Heart left ventricle (tissue), 13 donors: ENCODE measurements at regions not wholly inside any gene's neighbourhood (a gene's known extent, or its start where the extent isn't known, plus 50 kb on each side); places are given as distances from the start of the nearest gene placed in this dataset.

Source experiments
- CTCF ChIP-seq, 12 donors: fragments of 200-600 bp; sonication (generic) in 4 of 12; IDR thresholded peaks; one replicate each; pipeline versions ENCODE4 v1.5.0 to v1.8.0; 2018 to 2022; ENCODE audit warnings: antibody characterized with exemption in 12 of 12, mild to moderate bottlenecking in 5 of 12
- POLR2A ChIP-seq, 2 donors: fragments of 450-650 bp; IDR thresholded peaks; one replicate each; pipeline ENCODE4 v1.6.1; 2017; ENCODE audit warnings: antibody characterized with exemption in 2 of 2, mild to moderate bottlenecking in 2 of 2, moderate library complexity in 2 of 2
- donor health status: ischemic (EF 13 %, LVEDD 7.1; RV severe dilation, severe dysfunction).
- donor health status: DM: no; HTN: yes; CAD: no.
- donor health status: DM: no; HTN: no; CAD: no.
- donor health status: ischemic (EF 25% LVEDD 6.9; RV normal size, moderate dysfunction).
- donor health status: ischemic (EF 25% LVEDD 5.7; RV mildly dilated, moderate dysfunction).
- donor health status: ischemic (EF 35%, LVEDD 5.7; RV mildly dilated, moderate dysfunction).
- donor health status: nonischemic (EF 11% LVEDD 7.7; RV severe dilation, severe dysfunction).
- donor health status: DM: yes; HTN: yes; CAD: no.
- donor health status: PGD.
- donor health status: ischemic (EF 29% LVEDD 5.4; RV normal size, mild dysfunction).
- donor health status: nonischemic (EF 23%, LVEDD 6.1; RV moderate dilation, normal function).

- no peak for TF ChIP-seq CTCF (IDR thresholded peaks at IDR 0.05)
- TF ChIP-seq POLR2A (IDR thresholded peaks at IDR 0.05) = no peak
Observed at GRCh38 chr15:84098604-84099003, 137.0 kb upstream of the GOLGA6L4 start.
